Osteoblast (primary cell): ENCODE measurements at regions not wholly inside any gene's neighbourhood (a gene's known extent, or its start where the extent isn't known, plus 50 kb on each side); places are given as distances from the start of the nearest gene placed in this dataset.

ENCODE experiments used
- DNase-seq: peaks from one replicate; pipeline ENCODE4 v3.0.0; 2011; ENCODE audit warnings: low spot score, mixed read lengths; ENCODE audit not compliant: insufficient read length; ENCODE audit errors: missing footprints
- H2AFZ ChIP-seq: 2 replicates; pipeline ENCODE4 v1.6.0; 2011; ENCODE audit warnings: mild to moderate bottlenecking, low read length
- H3K27ac ChIP-seq: 2 replicates; pipeline ENCODE4 v1.5.1; 2011; ENCODE audit warnings: mild to moderate bottlenecking, low read depth, low read length, moderate library complexity
- H3K27me3 ChIP-seq: 2 replicates; pipeline ENCODE4 v1.6.0; 2012; ENCODE audit warnings: mild to moderate bottlenecking, control low read depth, inconsistent platforms, low read length, moderate library complexity; ENCODE audit not compliant: insufficient read depth
- H3K36me3 ChIP-seq: 2 replicates; pipeline ENCODE4 v1.5.1; 2011; ENCODE audit warnings: mild to moderate bottlenecking, low read length, control low read depth, moderate library complexity; ENCODE audit not compliant: insufficient read depth
- H3K4me1 ChIP-seq: 2 replicates; pipeline ENCODE4 v1.5.1; 2011; ENCODE audit warnings: mild to moderate bottlenecking, low read length, control low read depth, moderate library complexity; ENCODE audit not compliant: insufficient read depth
- H3K4me2 ChIP-seq: 2 replicates; pipeline ENCODE4 v1.6.0; 2011; ENCODE audit warnings: mild to moderate bottlenecking, low read length; ENCODE audit not compliant: insufficient read depth
- H3K4me3 ChIP-seq: fragments of 200-600 bp; sonication (generic); 3 replicates; pipeline ENCODE4 v1.5.1; 2012; ENCODE audit warnings: mild to moderate bottlenecking, low read length, inconsistent platforms; ENCODE audit not compliant: insufficient read depth
- H3K79me2 ChIP-seq: 2 replicates; pipeline ENCODE4 v1.6.0; 2012; ENCODE audit warnings: mild to moderate bottlenecking, low read length, control low read depth, inconsistent platforms; ENCODE audit not compliant: insufficient read depth
- H3K9me3 ChIP-seq: 2 replicates; pipeline ENCODE4 v1.5.1; 2011; ENCODE audit warnings: low read depth, low read length, control low read depth
- H4K20me1 ChIP-seq: 2 replicates; pipeline ENCODE4 v1.6.0; 2012; ENCODE audit warnings: mild to moderate bottlenecking, low read length, control low read depth; ENCODE audit not compliant: insufficient read depth
- TF ChIP-seq, protein P1 (sequence below): IDR thresholded peaks from 2 replicates; pipeline ENCODE4 v1.5.1; 2011; ENCODE audit warnings: mild to moderate bottlenecking, low read depth, low read length, moderate library complexity; ENCODE audit errors: extremely low read depth

DNA sequence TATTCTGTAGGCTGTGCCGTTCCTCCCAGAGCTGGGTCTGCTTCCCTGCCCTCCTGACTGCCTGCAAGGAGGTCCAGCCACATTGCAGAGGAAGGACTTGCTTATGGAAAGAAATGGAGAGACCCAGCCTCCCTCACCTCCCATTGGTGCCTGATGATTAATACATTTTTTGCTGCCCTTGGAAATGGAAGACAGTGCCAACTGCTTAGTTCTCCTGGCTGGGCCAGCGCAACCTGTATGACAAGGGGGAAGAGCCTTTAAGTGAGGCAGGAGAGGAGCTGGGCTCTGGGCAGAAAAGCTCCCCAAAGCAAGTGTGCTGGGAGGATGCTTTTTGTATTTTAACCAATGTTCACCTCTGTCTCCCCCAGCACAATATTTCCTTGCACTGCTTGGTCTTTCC, 238.5 kb downstream of the SOX9 start:
- peaks cover 30% of the 10 kb centered on the region for H3K4me1 ChIP-seq
- no peak overlapping the region for H3K4me2 ChIP-seq
- no peaks in the 10 kb centered on the region for H3K36me3 ChIP-seq

DNA sequence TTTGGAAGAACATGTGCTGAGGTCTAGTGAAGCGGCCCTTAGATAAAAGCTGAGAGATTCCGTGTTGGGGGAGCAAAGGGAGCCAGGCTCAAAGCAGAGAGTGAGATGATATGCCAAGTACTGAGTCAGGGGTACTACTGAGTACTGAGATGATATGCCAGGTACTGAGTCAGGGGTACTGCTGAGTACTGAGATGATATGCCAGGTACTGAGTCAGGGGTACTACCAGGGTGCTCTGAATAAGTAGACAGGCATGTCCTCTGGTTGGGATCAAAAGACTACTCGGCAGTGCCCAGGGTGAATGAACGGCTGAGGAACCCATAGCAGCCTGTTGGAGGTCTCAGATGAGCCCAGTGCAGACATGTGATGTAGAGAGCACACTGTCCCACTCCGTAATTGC, 239.0 kb downstream of the SOX9 start:
- H2AFZ ChIP-seq = no peak overlapping the region
- H3K36me3 ChIP-seq = no peaks in the 10 kb centered on the region
- peaks cover 30% of the 10 kb centered on the region for H3K4me1 ChIP-seq
- H3K79me2 ChIP-seq = no peaks in the 10 kb centered on the region
- H3K9me3 ChIP-seq = peaks cover 4% of the 10 kb centered on the region
- H3K27me3 ChIP-seq = no peaks in the 10 kb centered on the region
- no peak overlapping the region for H3K4me3 ChIP-seq
- H3K27ac ChIP-seq = no peak overlapping the region
- H4K20me1 ChIP-seq = no peaks in the 10 kb centered on the region
- TF ChIP-seq, protein P1, sequence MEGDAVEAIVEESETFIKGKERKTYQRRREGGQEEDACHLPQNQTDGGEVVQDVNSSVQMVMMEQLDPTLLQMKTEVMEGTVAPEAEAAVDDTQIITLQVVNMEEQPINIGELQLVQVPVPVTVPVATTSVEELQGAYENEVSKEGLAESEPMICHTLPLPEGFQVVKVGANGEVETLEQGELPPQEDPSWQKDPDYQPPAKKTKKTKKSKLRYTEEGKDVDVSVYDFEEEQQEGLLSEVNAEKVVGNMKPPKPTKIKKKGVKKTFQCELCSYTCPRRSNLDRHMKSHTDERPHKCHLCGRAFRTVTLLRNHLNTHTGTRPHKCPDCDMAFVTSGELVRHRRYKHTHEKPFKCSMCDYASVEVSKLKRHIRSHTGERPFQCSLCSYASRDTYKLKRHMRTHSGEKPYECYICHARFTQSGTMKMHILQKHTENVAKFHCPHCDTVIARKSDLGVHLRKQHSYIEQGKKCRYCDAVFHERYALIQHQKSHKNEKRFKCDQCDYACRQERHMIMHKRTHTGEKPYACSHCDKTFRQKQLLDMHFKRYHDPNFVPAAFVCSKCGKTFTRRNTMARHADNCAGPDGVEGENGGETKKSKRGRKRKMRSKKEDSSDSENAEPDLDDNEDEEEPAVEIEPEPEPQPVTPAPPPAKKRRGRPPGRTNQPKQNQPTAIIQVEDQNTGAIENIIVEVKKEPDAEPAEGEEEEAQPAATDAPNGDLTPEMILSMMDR = no peak
- no peak for DNase-seq
- no peak overlapping the region for H3K4me2 ChIP-seq

More for the DNA sequence above, 238.5 kb downstream of the SOX9 start:
- H3K27me3 ChIP-seq = no peaks in the 10 kb centered on the region
- H3K4me3 ChIP-seq = no peak overlapping the region
- TF ChIP-seq, protein P1 = no peak
- H2AFZ ChIP-seq = no peak overlapping the region
- no peak overlapping the region for H3K27ac ChIP-seq
- DNase-seq = no peak
- no peaks in the 10 kb centered on the region for H3K79me2 ChIP-seq
- H4K20me1 ChIP-seq = no peaks in the 10 kb centered on the region
- H3K9me3 ChIP-seq = peaks cover 4% of the 10 kb centered on the region

DNA sequence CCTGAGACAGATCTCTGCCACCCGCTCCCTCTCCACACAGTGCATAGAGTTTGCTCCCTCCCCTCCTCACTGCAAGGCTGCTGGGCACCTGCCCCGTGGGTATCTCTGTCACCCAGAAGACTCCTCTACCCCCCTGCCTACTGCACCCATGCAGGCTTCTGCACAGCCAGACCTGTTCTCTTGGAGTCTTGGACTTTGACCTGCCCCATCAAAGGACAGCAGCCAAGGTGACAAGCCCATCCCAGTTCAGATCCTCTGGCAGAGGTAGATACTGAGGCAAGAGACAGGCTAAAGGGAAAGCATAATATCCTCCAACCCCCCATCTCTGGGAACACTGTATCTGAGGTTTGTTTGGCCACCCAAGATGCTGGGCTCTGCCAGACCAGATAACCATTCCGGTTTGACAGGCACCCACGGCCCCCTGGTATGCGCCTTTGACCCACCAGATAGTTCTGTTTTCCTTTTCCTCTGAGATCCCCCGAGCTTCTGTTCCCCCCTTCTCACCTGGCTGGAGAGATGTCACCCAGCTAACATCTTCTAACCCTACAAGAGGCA, 239.6 kb downstream of the SOX9 start:
- H3K79me2 ChIP-seq = no peaks in the 10 kb centered on the region

DNA sequence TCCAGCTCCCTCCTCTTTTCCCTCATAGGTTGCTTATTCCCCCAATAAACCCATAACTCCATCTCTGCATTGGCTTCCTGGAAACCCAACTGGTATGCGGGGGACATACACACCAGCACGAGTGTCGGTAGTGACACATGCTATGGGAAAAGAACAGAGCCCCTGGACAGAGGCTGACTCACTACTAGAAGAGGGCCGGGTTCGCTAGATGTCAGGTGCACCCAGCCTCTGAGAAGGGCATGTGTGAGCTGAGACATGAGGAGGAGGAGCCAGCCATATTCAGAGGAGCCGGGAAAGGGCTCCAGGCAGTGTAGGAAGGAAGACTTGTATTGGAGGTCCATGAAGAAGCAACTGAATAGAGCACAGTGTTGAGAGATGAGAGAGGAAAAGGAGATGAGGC, 241.1 kb downstream of the SOX9 start:
- no peak overlapping the region for H3K4me3 ChIP-seq
- no peaks in the 10 kb centered on the region for H3K27me3 ChIP-seq
- H3K4me2 ChIP-seq = peak overlapping the region; percentile 41
- H3K79me2 ChIP-seq = no peaks in the 10 kb centered on the region
- H3K27ac ChIP-seq = peak overlapping the region; percentile 87
- no peaks in the 10 kb centered on the region for H4K20me1 ChIP-seq
- DNase-seq = no peak
- no peak overlapping the region for H2AFZ ChIP-seq
- H3K4me1 ChIP-seq = peaks cover 38% of the 10 kb centered on the region
- H3K36me3 ChIP-seq = no peaks in the 10 kb centered on the region
- peaks cover 4% of the 10 kb centered on the region for H3K9me3 ChIP-seq
- TF ChIP-seq, protein P1 = no peak

More for the DNA sequence above, 239.6 kb downstream of the SOX9 start:
- H3K4me3 ChIP-seq = no peak overlapping the region
- no peak overlapping the region for H2AFZ ChIP-seq
- H3K4me1 ChIP-seq = peaks cover 30% of the 10 kb centered on the region
- TF ChIP-seq, protein P1 = no peak
- H4K20me1 ChIP-seq = no peaks in the 10 kb centered on the region
- no peak overlapping the region for H3K27ac ChIP-seq
- no peak for DNase-seq
- no peaks in the 10 kb centered on the region for H3K36me3 ChIP-seq
- H3K9me3 ChIP-seq = peaks cover 4% of the 10 kb centered on the region
- H3K4me2 ChIP-seq = no peak overlapping the region
- H3K27me3 ChIP-seq = no peaks in the 10 kb centered on the region
